Type B pancreatic cell (in vitro differentiated cells): ENCODE measurements at regions not wholly inside any gene's neighbourhood (a gene's known extent, or its start where the extent isn't known, plus 50 kb on each side); places are given as distances from the start of the nearest gene placed in this dataset.

Experiments
- DNase-seq: peaks from one replicate; pipeline ENCODE4 v3.0.0; 2021; ENCODE audit warnings: mixed read lengths; ENCODE audit not compliant: unreplicated experiment; ENCODE audit errors: extremely low spot score
- H3K27ac Mint-ChIP-seq: 2 replicates; pipeline ENCODE4 v1.8.0; 2021; ENCODE audit warnings: mild to moderate bottlenecking, mixed read lengths
- H3K27me3 Mint-ChIP-seq: 2 replicates; pipeline ENCODE4 v1.8.0; 2021; ENCODE audit warnings: mixed read lengths
- H3K36me3 Mint-ChIP-seq: 2 replicates; pipeline ENCODE4 v1.8.0; 2021; ENCODE audit warnings: mixed read lengths
- H3K4me1 Mint-ChIP-seq: one replicate; pipeline ENCODE4 v1.8.0; 2021; ENCODE audit warnings: mixed read lengths; ENCODE audit not compliant: unreplicated experiment
- H3K4me3 Mint-ChIP-seq: 2 replicates; pipeline ENCODE4 v1.8.0; 2021; ENCODE audit warnings: mild to moderate bottlenecking, mixed read lengths
- H3K9me3 Mint-ChIP-seq: 2 replicates; pipeline ENCODE4 v1.8.0; 2021; ENCODE audit warnings: mixed read lengths
- CTCF ChIP-seq: fragments of 200-600 bp; sonication (generic); conservative IDR thresholded peaks from 2 replicates; pipeline ENCODE4 v1.5.0; 2021; ENCODE audit warnings: antibody characterized with exemption, mild to moderate bottlenecking

- no peaks in the 10 kb centered on the region for H3K36me3 Mint-ChIP-seq
- H3K4me1 Mint-ChIP-seq = no peaks in the 10 kb centered on the region
- TF ChIP-seq CTCF = no peak
- no peak overlapping the region for H3K27ac Mint-ChIP-seq
- H3K9me3 Mint-ChIP-seq = no peaks in the 10 kb centered on the region
- DNase-seq = no peak
- H3K4me3 Mint-ChIP-seq = no peak overlapping the region
- H3K27me3 Mint-ChIP-seq = peaks cover 12% of the 10 kb centered on the region
Measured at GRCh38 chr18:41853280-41853679, 101.8 kb upstream of the PIK3C3 start.

DNA sequence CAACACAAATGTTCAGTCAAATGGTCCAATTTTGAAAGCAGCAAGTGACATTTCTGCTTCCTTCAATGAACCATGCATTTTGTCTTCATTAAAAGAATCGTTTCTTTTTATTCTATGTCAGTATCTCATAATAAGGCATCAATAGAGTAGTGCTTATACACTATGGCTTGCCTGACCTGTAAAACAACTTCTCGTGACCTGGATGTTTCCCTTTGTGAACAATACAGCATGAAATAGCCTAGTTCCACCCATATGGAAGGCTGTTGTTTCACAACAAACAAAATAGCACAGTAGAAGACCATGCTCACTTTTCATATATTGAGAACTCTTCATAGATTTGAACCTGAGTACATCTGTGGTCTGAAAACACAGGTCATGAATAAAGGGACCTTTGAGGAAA, 104.3 kb upstream of the PIK3C3 start:
- H3K9me3 Mint-ChIP-seq = no peaks in the 10 kb centered on the region
- H3K27me3 Mint-ChIP-seq = peaks cover 6% of the 10 kb centered on the region
- no peak for TF ChIP-seq CTCF
- no peak overlapping the region for H3K4me3 Mint-ChIP-seq
- DNase-seq = no peak
- H3K4me1 Mint-ChIP-seq = no peaks in the 10 kb centered on the region
- H3K27ac Mint-ChIP-seq = no peak overlapping the region
- H3K36me3 Mint-ChIP-seq = no peaks in the 10 kb centered on the region

DNA sequence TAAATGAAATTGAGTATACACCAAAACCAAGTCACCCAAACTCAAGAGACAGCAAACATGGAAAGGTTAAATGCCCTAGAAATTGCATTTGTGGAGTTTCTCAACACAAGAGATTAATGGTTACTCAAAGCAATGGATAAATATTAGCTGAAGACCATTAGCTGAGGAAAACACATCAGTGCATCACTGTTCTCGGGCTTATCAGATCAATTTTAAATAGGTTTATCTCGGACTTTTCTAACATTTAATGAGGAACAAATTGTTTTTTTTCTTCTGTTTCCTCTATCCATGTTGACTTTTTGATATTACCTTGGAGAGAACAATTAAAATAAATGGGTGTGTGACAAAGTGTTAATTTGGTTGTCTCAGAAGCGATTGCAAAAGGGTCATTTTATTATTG, 105.4 kb upstream of the PIK3C3 start:
- H3K9me3 Mint-ChIP-seq = no peaks in the 10 kb centered on the region
- no peak overlapping the region for H3K27ac Mint-ChIP-seq

DNA sequence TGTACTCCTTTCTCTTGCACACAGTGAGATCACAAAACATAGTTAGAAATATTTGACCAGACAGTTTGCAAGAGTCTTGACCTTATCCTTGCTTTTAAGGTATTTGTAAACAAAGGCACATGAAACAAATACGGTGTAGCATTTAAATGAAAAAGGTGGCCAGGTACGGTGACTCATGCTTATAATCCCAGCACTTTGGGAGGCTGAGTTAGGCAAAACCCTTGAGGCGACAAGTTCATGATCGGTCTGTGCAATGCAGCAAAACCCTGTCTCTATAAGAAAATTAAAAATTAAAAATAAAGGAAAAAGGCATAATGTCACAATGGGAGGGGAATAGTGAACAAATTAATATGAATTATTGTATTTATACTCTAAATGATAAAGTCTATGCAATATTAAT, 109.5 kb upstream of the PIK3C3 start:
- Mint-ChIP-seq H3K27ac (no peak overlapping the region), H3K9me3 (no peaks in the 10 kb centered on the region), H3K27me3 (peaks cover 10% of the 10 kb centered on the region), H3K36me3 (no peaks in the 10 kb centered on the region), H3K4me3 (no peak overlapping the region), H3K4me1 (no peaks in the 10 kb centered on the region)
- no peak for TF ChIP-seq CTCF
- no peak for DNase-seq

More for the DNA sequence above, 105.4 kb upstream of the PIK3C3 start:
- no peak for TF ChIP-seq CTCF
- H3K4me3 Mint-ChIP-seq = no peak overlapping the region
- DNase-seq = no peak
- peaks cover 6% of the 10 kb centered on the region for H3K27me3 Mint-ChIP-seq
- no peaks in the 10 kb centered on the region for H3K4me1 Mint-ChIP-seq
- H3K36me3 Mint-ChIP-seq = no peaks in the 10 kb centered on the region

DNA sequence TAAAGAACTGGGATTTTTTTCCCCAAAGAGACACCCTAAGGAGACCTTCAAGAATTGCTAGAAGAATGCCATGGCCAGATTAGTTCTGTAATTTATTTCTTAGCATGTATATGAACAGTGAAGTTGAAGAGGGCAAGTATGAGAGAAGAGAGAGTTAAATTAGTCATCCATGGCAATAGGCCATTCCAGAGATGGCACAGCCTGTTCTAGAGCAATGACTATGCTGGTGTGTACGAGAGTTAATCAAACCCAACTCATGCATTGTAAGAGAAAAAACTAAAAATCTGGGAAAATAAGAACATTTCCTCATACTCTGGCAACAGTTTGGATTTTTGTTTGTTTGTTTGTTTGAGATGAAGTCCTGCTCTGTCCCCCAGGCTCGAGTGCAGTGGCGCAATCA, 112.1 kb upstream of the PIK3C3 start:
- Mint-ChIP-seq H3K4me1 (no peaks in the 10 kb centered on the region), H3K9me3 (no peaks in the 10 kb centered on the region), H3K36me3 (no peaks in the 10 kb centered on the region), H3K27ac (no peak overlapping the region), H3K27me3 (peaks cover 10% of the 10 kb centered on the region), H3K4me3 (no peak overlapping the region)
- no peak for TF ChIP-seq CTCF
- no peak for DNase-seq
